HAP-1 (cell line): ENCODE measurements at regions not wholly inside any gene's neighbourhood (a gene's known extent, or its start where the extent isn't known, plus 50 kb on each side); places are given as distances from the start of the nearest gene placed in this dataset.

ENCODE experiments used
- DNase-seq, 2 experiments: peaks; one replicate each; pipeline ENCODE4 v3.0.0-alpha.2; 2016 to 2020; ENCODE audit warnings: low spot score in 2 of 2
- H3K27me3 ChIP-seq: fragments of 250-450 bp; sonication (Bioruptor Pico); 2 replicates; pipeline ENCODE4 v1.5.1; 2020; ENCODE audit warnings: low read depth, mild to moderate bottlenecking, moderate library complexity
- H3K36me3 ChIP-seq: fragments of 250-450 bp; sonication (Bioruptor Pico); replicated peaks from 2 replicates; pipeline ENCODE4 v1.5.1; 2020; ENCODE audit warnings: mild to moderate bottlenecking
- H3K4me1 ChIP-seq: fragments of 250-450 bp; sonication (Bioruptor Pico); 2 replicates; pipeline ENCODE4 v1.5.1; 2020; ENCODE audit warnings: mild to moderate bottlenecking
- H3K4me3 ChIP-seq: fragments of 250-450 bp; sonication (Bioruptor Pico); 2 replicates; pipeline ENCODE4 v1.5.1; 2020; ENCODE audit warnings: mild to moderate bottlenecking, moderate library complexity
- H3K9me3 ChIP-seq: fragments of 250-450 bp; sonication (Bioruptor Pico); 2 replicates; pipeline ENCODE4 v1.5.1; 2020; ENCODE audit warnings: mild to moderate bottlenecking, moderate library complexity
- in situ Hi-C: fragments of 300-500 bp; cut with MboI; formaldehyde crosslinking; loops from 3 replicates; pipeline ENCODE4 v1.14.3; 2020; ENCODE audit warnings: low sequenced_read_pairs, inconsistent platforms, mixed read lengths

- Histone ChIP-seq H3K4me3 (no peak overlapping the region), H3K36me3 (no peaks in the 10 kb centered on the region), H3K9me3 (no peaks in the 10 kb centered on the region), H3K27me3 (peaks cover 9% of the 10 kb centered on the region; the same call in 1 of the 2 replicates), H3K4me1 (no peaks in the 10 kb centered on the region)
- in situ Hi-C loops: no loop called here
- DNase-seq: no peak
Measured at GRCh38 chr5:168174376-168174775, 117.1 kb upstream of the WWC1 start.

- in situ Hi-C loops: no loop called here
- no peak overlapping the region for H3K4me3 ChIP-seq
- no peak for DNase-seq
- H3K9me3 ChIP-seq: no peaks in the 10 kb centered on the region
- no peaks in the 10 kb centered on the region for H3K36me3 ChIP-seq
- H3K27me3 ChIP-seq: peaks cover 2% of the 10 kb centered on the region; the same call in 1 of the 2 replicates
- no peaks in the 10 kb centered on the region for H3K4me1 ChIP-seq
Measured at GRCh38 chr5:168176251-168176650, 115.2 kb upstream of the WWC1 start.

- Histone ChIP-seq H3K4me1 (no peaks in the 10 kb centered on the region), H3K36me3 (no peaks in the 10 kb centered on the region), H3K9me3 (no peaks in the 10 kb centered on the region), H3K4me3 (no peak overlapping the region), H3K27me3 (no peaks in the 10 kb centered on the region)
- in situ Hi-C loops: no loop called here
- no peak for DNase-seq
Measured at GRCh38 chr5:168176941-168177340, 114.5 kb upstream of the WWC1 start.

- Histone ChIP-seq H3K36me3 (no peaks in the 10 kb centered on the region), H3K4me1 (no peaks in the 10 kb centered on the region), H3K4me3 (no peak overlapping the region), H3K9me3 (no peaks in the 10 kb centered on the region), H3K27me3 (no peaks in the 10 kb centered on the region)
- DNase-seq: no peak
- in situ Hi-C loops: no loop called here
Measured at GRCh38 chr5:168177831-168178450, 113.5 kb upstream of the WWC1 start.

GRCh38 chr5:168179192-168179593 is 112.3 kb upstream of the WWC1 start:
- Histone ChIP-seq H3K27me3 (no peaks in the 10 kb centered on the region), H3K9me3 (no peaks in the 10 kb centered on the region), H3K4me3 (no peak overlapping the region), H3K36me3 (no peaks in the 10 kb centered on the region), H3K4me1 (no peaks in the 10 kb centered on the region)
- in situ Hi-C loops: no loop called here
- no peak for DNase-seq

DNA sequence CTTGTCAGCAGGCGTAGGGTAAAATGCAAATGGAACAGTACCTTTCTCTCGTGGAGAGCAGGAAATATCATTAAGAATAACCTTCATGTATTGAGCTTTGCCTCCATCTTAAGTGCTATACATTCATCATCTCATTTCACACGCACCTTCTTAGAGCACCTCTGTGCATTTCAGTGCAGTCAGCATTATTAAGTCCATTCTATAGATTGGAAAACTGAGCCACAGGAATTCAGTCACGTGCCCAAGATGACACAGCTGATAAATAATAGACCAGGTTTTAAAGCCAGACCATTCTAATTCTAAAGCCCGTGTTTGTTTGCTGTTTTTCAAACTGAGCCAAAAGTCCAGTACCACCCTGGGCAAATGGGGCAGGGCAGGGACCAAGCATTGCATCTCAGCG is 109.2 kb upstream of the WWC1 start:
- no peaks in the 10 kb centered on the region for H3K36me3 ChIP-seq
- DNase-seq: no peak
- H3K27me3 ChIP-seq: no peaks in the 10 kb centered on the region

GRCh38 chr5:168184103-168184502 is 107.3 kb upstream of the WWC1 start:
- no peaks in the 10 kb centered on the region for H3K27me3 ChIP-seq
- H3K4me1 ChIP-seq: no peaks in the 10 kb centered on the region
- DNase-seq: no peak
- no peak overlapping the region for H3K4me3 ChIP-seq
- in situ Hi-C loops: no loop called here
- H3K9me3 ChIP-seq: no peaks in the 10 kb centered on the region
- H3K36me3 ChIP-seq: no peaks in the 10 kb centered on the region

More for the DNA sequence above, 109.2 kb upstream of the WWC1 start:
- in situ Hi-C loops: no loop called here
- no peaks in the 10 kb centered on the region for H3K9me3 ChIP-seq
- H3K4me3 ChIP-seq: no peak overlapping the region
- H3K4me1 ChIP-seq: no peaks in the 10 kb centered on the region

- no peak for DNase-seq
- Histone ChIP-seq H3K36me3 (no peaks in the 10 kb centered on the region), H3K27me3 (no peaks in the 10 kb centered on the region), H3K4me1 (no peaks in the 10 kb centered on the region), H3K9me3 (no peaks in the 10 kb centered on the region), H3K4me3 (no peak overlapping the region)
- in situ Hi-C loops: no loop called here
Measured at GRCh38 chr5:168186289-168187074, 105.0 kb upstream of the WWC1 start.

GRCh38 chr5:168187614-168188013 is 103.8 kb upstream of the WWC1 start:
- Histone ChIP-seq H3K36me3 (no peaks in the 10 kb centered on the region), H3K4me3 (no peak overlapping the region), H3K27me3 (no peaks in the 10 kb centered on the region), H3K9me3 (no peaks in the 10 kb centered on the region), H3K4me1 (no peaks in the 10 kb centered on the region)
- no peak for DNase-seq
- in situ Hi-C loops: no loop called here

DNA sequence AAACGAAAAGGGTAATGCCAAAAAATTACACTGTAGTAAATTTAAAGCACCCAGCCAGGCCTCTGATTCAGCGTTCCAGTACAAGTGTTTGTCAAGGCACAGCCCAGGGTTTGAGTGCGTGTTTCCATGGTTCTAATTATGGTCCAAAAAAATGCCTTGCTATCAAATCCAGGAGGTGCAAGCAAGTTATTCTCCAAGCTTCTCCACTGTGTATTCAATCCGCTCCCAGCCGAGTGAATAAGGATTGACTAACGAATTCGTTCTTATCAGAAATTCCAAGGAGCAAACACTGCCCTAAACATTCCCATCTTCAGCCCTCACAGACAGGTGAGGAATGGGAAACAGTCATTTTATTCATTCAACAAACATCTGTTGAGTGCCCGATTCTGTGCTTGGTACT is 103.3 kb upstream of the WWC1 start:
- Histone ChIP-seq H3K9me3 (no peaks in the 10 kb centered on the region), H3K4me1 (no peaks in the 10 kb centered on the region), H3K27me3 (no peaks in the 10 kb centered on the region), H3K36me3 (no peaks in the 10 kb centered on the region), H3K4me3 (no peak overlapping the region)
- in situ Hi-C loops: no loop called here
- DNase-seq: no peak

- Histone ChIP-seq H3K4me3 (no peak overlapping the region), H3K27me3 (no peaks in the 10 kb centered on the region)
- in situ Hi-C loops: no loop called here
Measured at GRCh38 chr5:168192120-168192519, 99.3 kb upstream of the WWC1 start.

DNA sequence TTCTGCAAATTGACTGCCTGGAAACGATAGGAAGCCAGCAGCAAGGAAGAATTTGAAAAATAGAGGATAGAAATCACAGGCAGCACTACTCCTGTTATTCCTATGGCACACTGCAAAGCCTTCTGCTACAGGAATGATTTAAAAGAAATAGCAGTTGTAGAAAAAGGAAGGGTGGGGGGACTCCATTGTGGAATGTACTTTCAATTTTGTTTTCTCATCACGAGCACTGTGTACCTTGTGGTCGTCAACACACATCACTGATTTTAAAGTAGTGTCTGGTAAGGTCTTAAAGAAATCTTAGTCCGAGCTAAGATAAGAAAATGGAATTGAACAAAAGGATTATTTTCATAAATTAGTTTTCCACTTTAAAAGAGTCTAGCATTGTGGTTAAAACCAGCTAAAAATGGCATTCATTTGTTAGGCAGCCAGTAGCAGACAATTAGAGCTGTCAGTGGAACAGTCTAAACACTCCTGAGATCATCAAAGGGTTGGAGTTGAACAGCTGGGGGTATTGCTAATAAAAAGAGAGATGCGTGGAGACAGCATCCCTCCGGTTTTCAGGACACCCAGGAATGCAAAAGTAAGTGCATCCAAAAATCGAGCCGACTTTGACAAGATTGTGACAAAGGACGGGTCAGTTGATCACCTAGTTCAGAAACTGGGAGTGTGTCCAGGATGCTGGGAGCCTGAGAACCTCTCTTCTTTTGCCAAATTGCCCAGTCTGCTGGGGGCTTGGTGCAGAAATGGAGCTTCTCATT is 97.8 kb upstream of the WWC1 start:
- in situ Hi-C loops: no loop called here
- Histone ChIP-seq H3K9me3 (no peaks in the 10 kb centered on the region), H3K36me3 (no peaks in the 10 kb centered on the region), H3K4me1 (0 out of 2 replicates have a peak, but pooled peaks cover 3% of the 10 kb centered on the region), H3K27me3 (no peaks in the 10 kb centered on the region), H3K4me3 (no peak overlapping the region)
- DNase-seq: no peak

More at GRCh38 chr5:168192120-168192519, 99.3 kb upstream of the WWC1 start:
- Histone ChIP-seq H3K36me3 (no peaks in the 10 kb centered on the region), H3K4me1 (0 out of 2 replicates have a peak, but pooled peaks cover 3% of the 10 kb centered on the region), H3K9me3 (no peaks in the 10 kb centered on the region)
- DNase-seq: no peak

- 0 out of 2 replicates have a peak, but pooled peaks cover 3% of the 10 kb centered on the region for H3K4me1 ChIP-seq
- no peaks in the 10 kb centered on the region for H3K9me3 ChIP-seq
- no peaks in the 10 kb centered on the region for H3K36me3 ChIP-seq
- DNase-seq: no peak
- no peaks in the 10 kb centered on the region for H3K27me3 ChIP-seq
- H3K4me3 ChIP-seq: no peak overlapping the region
- in situ Hi-C loops: no loop called here
Measured at GRCh38 chr5:168195110-168195509, 96.3 kb upstream of the WWC1 start.

- Histone ChIP-seq H3K36me3 (no peaks in the 10 kb centered on the region), H3K9me3 (no peaks in the 10 kb centered on the region), H3K4me3 (no peak overlapping the region), H3K27me3 (no peaks in the 10 kb centered on the region), H3K4me1 (0 out of 2 replicates have a peak, but pooled peaks cover 3% of the 10 kb centered on the region)
- DNase-seq: no peak
- in situ Hi-C loops: no loop called here
Measured at GRCh38 chr5:168198359-168198758, 93.1 kb upstream of the WWC1 start.
